ENCODE measurements at regions not wholly inside any gene's neighbourhood (a gene's known extent, or its start where the extent isn't known, plus 50 kb on each side); places are given as distances from the start of the nearest gene placed in this dataset.
"Not testable (repeated sequence)": the region's sequence is repeated elsewhere in the genome, so short reads cannot be mapped to it uniquely, and the experiment has no call there.

DNA sequence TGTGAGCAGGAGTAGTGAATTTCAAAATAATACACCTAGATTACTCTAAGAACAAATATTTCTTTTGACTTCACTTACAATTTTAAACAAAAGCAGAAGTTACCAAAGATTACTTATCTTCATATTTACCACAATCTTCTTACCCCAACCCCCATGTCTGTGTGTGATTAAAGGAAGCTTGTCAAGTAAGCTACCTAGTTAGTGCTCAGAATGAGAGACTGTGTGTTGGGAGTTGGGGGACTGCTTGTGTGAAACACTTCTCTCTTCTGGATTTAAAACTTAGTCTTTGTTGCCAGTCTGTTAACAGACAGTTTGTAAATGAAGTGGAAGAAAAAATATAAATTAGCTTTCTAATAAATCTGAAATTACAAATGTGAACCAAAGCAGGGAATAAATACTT is 145.3 kb upstream of the PABPC3 start:
- DNase-seq; H3K36me3 ChIP-seq; H3K4me1 ChIP-seq; H3K27me3 ChIP-seq; H3K27ac ChIP-seq; H3K9me3 ChIP-seq; intact Hi-C loops (cut with DNase I); ATAC-seq; H3K4me3 ChIP-seq: not testable (repeated sequence)
- peak; percentile 37 for FAIRE-seq

- H3K36me3 ChIP-seq; intact Hi-C loops (cut with DNase I); ATAC-seq; H3K9me3 ChIP-seq; H3K27ac ChIP-seq; H3K27me3 ChIP-seq; DNase-seq; H3K4me1 ChIP-seq; FAIRE-seq: not testable (repeated sequence)
- 0 to 6% methylated on average over 4 to 5 of the region's 5 CpGs for WGBS, 2 donors
- H3K4me3 ChIP-seq, result peak overlapping the region in 3 of 4 donors; percentile 18 to 40 (median 32)
These were observed 128.0 kb upstream of the PABPC3 start for GRCh38 chr13:24967970-24968369.

DNA sequence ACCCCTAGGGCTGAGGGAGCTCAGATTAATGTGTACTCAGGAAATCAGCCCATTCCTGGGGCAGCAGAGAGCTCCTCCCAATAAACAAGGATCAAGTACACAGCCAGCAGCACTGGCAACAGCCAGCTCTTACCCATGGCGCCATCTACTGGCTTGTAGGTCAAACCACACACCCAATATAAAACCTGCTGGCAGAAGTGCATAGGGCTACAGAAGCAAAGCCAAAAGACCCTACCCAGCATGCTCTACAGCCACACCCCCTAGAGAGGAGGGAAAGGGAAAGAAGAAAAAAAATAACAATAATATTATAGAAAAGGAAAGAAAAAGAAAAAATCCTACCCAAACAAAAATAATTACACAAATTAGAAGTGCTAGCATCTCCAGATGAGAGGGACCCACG is 127.5 kb upstream of the PABPC3 start:
- FAIRE-seq; H3K27me3 ChIP-seq; H3K36me3 ChIP-seq; H3K9me3 ChIP-seq; H3K4me1 ChIP-seq; intact Hi-C loops (cut with DNase I); H3K27ac ChIP-seq: not testable (repeated sequence)
- DNase-seq (peak in 1 of 6 donors; percentile 30), ATAC-seq (peak in 2 of 4 donors; percentile 45 to 47)
- peak overlapping the region in 3 of 4 donors; percentile 18 to 40 (median 32) for H3K4me3 ChIP-seq
- 38 to 45% methylated on average over 2 of the region's 2 CpGs for WGBS, 2 donors
- peak in 1 of 4 donors; percentile 49 for TF ChIP-seq CTCF (IDR thresholded peaks at IDR 0.05)

- H3K9me3 ChIP-seq; H3K4me1 ChIP-seq; DNase-seq; FAIRE-seq; H3K36me3 ChIP-seq; H3K27me3 ChIP-seq; H3K4me3 ChIP-seq; intact Hi-C loops (cut with DNase I); H3K27ac ChIP-seq; ATAC-seq: not testable (repeated sequence)
- WGBS, 2 donors, result 75 to 89% methylated on average over 9 of the region's 9 CpGs
These were observed 122.8 kb upstream of the PABPC3 start for GRCh38 chr13:24973102-24973501.

DNA sequence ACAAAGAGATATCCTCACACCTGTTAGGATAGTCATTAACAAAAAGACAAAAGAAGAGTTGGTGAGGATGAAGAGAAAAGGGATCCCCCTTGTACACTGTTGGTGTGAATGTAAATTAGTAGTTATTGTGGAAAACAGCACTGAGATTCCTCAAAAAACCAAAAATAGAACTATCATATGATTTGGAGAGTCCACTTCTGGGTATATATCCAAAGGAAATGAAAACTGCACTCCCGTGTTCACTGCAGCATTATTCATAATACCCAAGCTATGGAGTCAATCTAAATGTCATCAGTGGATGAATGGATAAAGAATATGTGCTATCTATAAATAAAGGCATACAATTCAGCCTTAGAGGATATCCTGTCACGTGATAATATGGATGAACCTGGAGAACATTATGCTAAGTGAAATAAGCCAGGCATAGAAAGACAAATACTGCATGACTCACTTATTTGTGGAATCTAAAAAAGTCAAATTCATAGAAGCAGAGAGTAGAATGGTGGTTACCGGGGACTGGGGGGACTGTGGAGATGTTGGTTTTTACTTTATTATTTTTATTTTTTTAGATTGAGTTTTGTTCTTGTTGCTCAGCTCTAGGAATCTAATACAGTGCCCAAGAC is 114.6 kb upstream of the PABPC3 start:
- intact Hi-C loops (cut with DNase I); H3K36me3 ChIP-seq; DNase-seq; H3K9me3 ChIP-seq; H3K4me1 ChIP-seq; FAIRE-seq; ATAC-seq; H3K27me3 ChIP-seq; H3K4me3 ChIP-seq; H3K27ac ChIP-seq: not testable (repeated sequence)
- 49 to 51% methylated on average over 3 of the region's 3 CpGs for whole genome bisulfite sequencing, 2 donors

GRCh38 chr13:24982333-24982999 is 113.5 kb upstream of the PABPC3 start:
- H3K4me1 ChIP-seq, result no peaks in the 10 kb centered on the region
- DNase-seq, result no peak
- no peak overlapping the region for H3K27ac ChIP-seq

More at GRCh38 chr13:24982333-24982999, 113.5 kb upstream of the PABPC3 start:
- no peak for TF ChIP-seq CTCF (IDR thresholded peaks at IDR 0.05)
- FAIRE-seq (no peak), ATAC-seq (peak in 3 of 4 donors; percentile 45 to 75 (median 64))
- peaks cover 0 to 5% (median 0%) of the 10 kb centered on the region in 4 donors for H3K27me3 ChIP-seq
- H3K36me3 ChIP-seq, result no peaks in the 10 kb centered on the region
- no peak overlapping the region for H3K4me3 ChIP-seq
- intact Hi-C loops (cut with DNase I), result no loop called here
- no peaks in the 10 kb centered on the region for H3K9me3 ChIP-seq
- WGBS, 2 donors, result 39 to 40% methylated on average over 11 of the region's 11 CpGs
